ENCODE measurements at regions not wholly inside any gene's neighbourhood (a gene's known extent, or its start where the extent isn't known, plus 50 kb on each side); places are given as distances from the start of the nearest gene placed in this dataset.

- TF ChIP-seq ZNF274 (IDR thresholded peaks at IDR 0.05; ENCODE audit: low read depth, low read length), result no peak
- TF ChIP-seq YY1 (IDR thresholded peaks at IDR 0.05; ENCODE audit: insufficient read depth, insufficient read length), result no peak
- TF ChIP-seq SUZ12 (IDR thresholded peaks at IDR 0.05; ENCODE audit: extremely low read depth, insufficient read depth, insufficient read length), result no peak
- Histone ChIP-seq H3K4me3 (ENCODE audit: insufficient read length, low read depth) (no peak overlapping the region), H3K9ac (ENCODE audit: insufficient read length, low read depth) (no peak overlapping the region), H3K4me1 (ENCODE audit: insufficient read depth, insufficient read length) (no peaks in the 10 kb centered on the region), H3K9me3 (ENCODE audit: insufficient read depth, low read length) (peaks cover 14% of the 10 kb centered on the region; the same call in 1 of the 2 replicates), H3K36me3 (ENCODE audit: insufficient read depth, insufficient read length, low read length) (no peaks in the 10 kb centered on the region), H3K27me3 (ENCODE audit: insufficient read depth, insufficient read length) (no peaks in the 10 kb centered on the region)
- no peak for DNase-seq (ENCODE audit: low read depth, low spot score)
These were observed 564.2 kb upstream of the PITX2 start for GRCh38 chr4:111187108-111187507.

- TF ChIP-seq SUZ12 (IDR thresholded peaks at IDR 0.05; ENCODE audit: extremely low read depth, insufficient read depth, insufficient read length) (no peak), ZNF274 (IDR thresholded peaks at IDR 0.05; ENCODE audit: low read depth, low read length) (no peak), YY1 (IDR thresholded peaks at IDR 0.05; ENCODE audit: insufficient read depth, insufficient read length) (no peak)
- H3K36me3 ChIP-seq (ENCODE audit: insufficient read depth, insufficient read length, low read length), result no peaks in the 10 kb centered on the region
These were observed 575.6 kb upstream of the PITX2 start for GRCh38 chr4:111198446-111198845.

DNA sequence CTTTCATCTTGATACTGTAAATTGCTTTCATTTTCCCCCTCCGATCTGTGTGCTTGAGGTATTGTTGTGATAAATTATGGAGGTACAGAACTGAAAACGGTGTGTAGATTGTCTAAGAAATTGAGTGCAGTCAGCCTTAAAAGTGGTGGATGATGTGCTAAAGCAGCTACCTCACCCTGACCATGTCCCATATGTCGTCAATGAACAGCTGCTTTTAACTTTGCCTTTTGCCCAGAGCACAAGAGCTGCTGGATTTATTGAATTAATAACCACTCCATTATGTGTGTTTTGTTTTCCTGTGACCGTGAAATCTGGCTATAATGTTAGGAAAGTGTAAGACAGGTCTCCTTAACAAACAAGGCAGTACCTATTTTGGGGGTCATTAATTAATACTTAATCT is 581.9 kb upstream of the PITX2 start:
- no peaks in the 10 kb centered on the region for H3K9me3 ChIP-seq (ENCODE audit: insufficient read depth, low read length)
- H3K27me3 ChIP-seq (ENCODE audit: insufficient read depth, insufficient read length), result no peaks in the 10 kb centered on the region

More at GRCh38 chr4:111198446-111198845, 575.6 kb upstream of the PITX2 start:
- Histone ChIP-seq H3K27me3 (ENCODE audit: insufficient read depth, insufficient read length) (no peaks in the 10 kb centered on the region), H3K4me3 (ENCODE audit: insufficient read length, low read depth) (no peak overlapping the region), H3K4me1 (ENCODE audit: insufficient read depth, insufficient read length) (no peaks in the 10 kb centered on the region), H3K9me3 (ENCODE audit: insufficient read depth, low read length) (no peaks in the 10 kb centered on the region), H3K9ac (ENCODE audit: insufficient read length, low read depth) (no peak overlapping the region)
- no peak for DNase-seq (ENCODE audit: low read depth, low spot score)

DNA sequence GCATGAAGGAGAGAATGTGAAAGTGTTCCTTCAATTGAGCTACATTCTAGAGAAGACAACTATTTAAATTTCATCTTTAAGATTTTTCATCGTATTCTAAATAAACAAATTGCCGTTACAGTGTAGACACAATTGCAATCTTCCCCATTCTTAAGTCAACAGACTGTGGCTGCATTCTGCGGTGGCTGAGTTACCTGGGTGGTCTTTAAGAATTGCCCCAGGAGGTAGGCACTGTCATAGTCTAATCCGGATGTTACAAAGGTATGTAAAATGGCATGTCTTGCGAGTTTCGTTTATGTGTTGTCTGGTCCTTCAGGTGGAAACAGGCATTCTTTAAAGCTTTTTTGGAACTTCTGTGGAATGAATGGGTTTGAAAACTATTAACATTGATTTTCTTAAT is 586.1 kb upstream of the PITX2 start:
- Histone ChIP-seq H3K9ac (ENCODE audit: insufficient read length, low read depth) (no peak overlapping the region), H3K9me3 (ENCODE audit: insufficient read depth, low read length) (no peaks in the 10 kb centered on the region), H3K4me3 (ENCODE audit: insufficient read length, low read depth) (no peak overlapping the region), H3K4me1 (ENCODE audit: insufficient read depth, insufficient read length) (no peaks in the 10 kb centered on the region), H3K36me3 (ENCODE audit: insufficient read depth, insufficient read length, low read length) (no peaks in the 10 kb centered on the region), H3K27me3 (ENCODE audit: insufficient read depth, insufficient read length) (no peaks in the 10 kb centered on the region)
- peak; percentile 2 for DNase-seq (ENCODE audit: low read depth, low spot score)
- TF ChIP-seq SUZ12 (IDR thresholded peaks at IDR 0.05; ENCODE audit: extremely low read depth, insufficient read depth, insufficient read length), result no peak
- no peak for TF ChIP-seq YY1 (IDR thresholded peaks at IDR 0.05; ENCODE audit: insufficient read depth, insufficient read length)
- TF ChIP-seq ZNF274 (IDR thresholded peaks at IDR 0.05; ENCODE audit: low read depth, low read length), result no peak

More for the DNA sequence above, 581.9 kb upstream of the PITX2 start:
- Histone ChIP-seq H3K36me3 (ENCODE audit: insufficient read depth, insufficient read length, low read length) (no peaks in the 10 kb centered on the region), H3K4me3 (ENCODE audit: insufficient read length, low read depth) (no peak overlapping the region), H3K9ac (ENCODE audit: insufficient read length, low read depth) (no peak overlapping the region), H3K4me1 (ENCODE audit: insufficient read depth, insufficient read length) (no peaks in the 10 kb centered on the region)
- TF ChIP-seq ZNF274 (IDR thresholded peaks at IDR 0.05; ENCODE audit: low read depth, low read length), result no peak
- no peak for TF ChIP-seq YY1 (IDR thresholded peaks at IDR 0.05; ENCODE audit: insufficient read depth, insufficient read length)
- no peak for TF ChIP-seq SUZ12 (IDR thresholded peaks at IDR 0.05; ENCODE audit: extremely low read depth, insufficient read depth, insufficient read length)
- DNase-seq (ENCODE audit: low read depth, low spot score), result no peak

DNA sequence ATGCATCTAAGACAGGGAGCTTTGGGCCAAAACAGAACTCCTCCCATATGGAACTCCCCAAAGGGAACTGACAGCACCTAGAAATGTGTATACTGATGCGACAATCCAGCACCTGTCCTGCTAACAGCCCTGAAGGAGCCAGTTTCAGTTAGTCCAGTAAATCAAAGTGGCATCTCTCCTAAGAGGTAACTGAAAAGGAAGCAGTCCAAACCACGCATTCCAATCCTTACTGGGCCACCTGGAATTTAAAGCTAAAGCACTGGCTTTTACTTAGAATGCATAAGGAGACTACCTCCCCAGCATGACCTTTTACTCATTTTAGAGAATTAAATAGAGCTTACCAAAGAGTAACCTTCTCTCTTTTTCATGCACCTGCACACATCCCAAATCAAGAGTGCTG is 586.8 kb upstream of the PITX2 start:
- Histone ChIP-seq H3K36me3 (ENCODE audit: insufficient read depth, insufficient read length, low read length) (no peaks in the 10 kb centered on the region), H3K4me1 (ENCODE audit: insufficient read depth, insufficient read length) (no peaks in the 10 kb centered on the region), H3K9ac (ENCODE audit: insufficient read length, low read depth) (no peak overlapping the region), H3K4me3 (ENCODE audit: insufficient read length, low read depth) (no peak overlapping the region), H3K27me3 (ENCODE audit: insufficient read depth, insufficient read length) (no peaks in the 10 kb centered on the region), H3K9me3 (ENCODE audit: insufficient read depth, low read length) (no peaks in the 10 kb centered on the region)
- TF ChIP-seq ZNF274 (IDR thresholded peaks at IDR 0.05; ENCODE audit: low read depth, low read length) (no peak), YY1 (IDR thresholded peaks at IDR 0.05; ENCODE audit: insufficient read depth, insufficient read length) (no peak), SUZ12 (IDR thresholded peaks at IDR 0.05; ENCODE audit: extremely low read depth, insufficient read depth, insufficient read length) (no peak)
- peak; percentile 11 for DNase-seq (ENCODE audit: low read depth, low spot score)

DNA sequence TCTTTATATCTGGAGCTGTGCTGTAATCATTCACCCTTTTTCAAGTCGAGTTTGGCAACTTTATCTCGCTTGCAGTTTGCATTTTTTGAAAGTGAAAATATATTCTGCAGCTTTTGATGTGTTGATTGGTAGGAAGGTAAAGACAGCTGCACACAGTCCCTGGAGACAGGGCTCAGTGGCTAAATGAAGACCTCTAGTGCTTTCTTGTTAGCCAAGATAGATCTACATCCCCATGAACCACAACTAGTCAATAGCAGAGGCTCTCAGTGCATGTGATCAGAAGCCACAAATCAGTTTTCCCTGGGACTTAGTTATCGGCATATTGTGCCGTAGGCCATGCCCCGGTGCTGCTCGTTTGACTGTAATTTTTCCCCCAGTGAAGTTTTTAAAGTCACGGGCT is 587.7 kb upstream of the PITX2 start:
- Histone ChIP-seq H3K4me3 (ENCODE audit: insufficient read length, low read depth) (no peak overlapping the region), H3K9me3 (ENCODE audit: insufficient read depth, low read length) (no peaks in the 10 kb centered on the region), H3K4me1 (ENCODE audit: insufficient read depth, insufficient read length) (no peaks in the 10 kb centered on the region), H3K9ac (ENCODE audit: insufficient read length, low read depth) (no peak overlapping the region), H3K27me3 (ENCODE audit: insufficient read depth, insufficient read length) (no peaks in the 10 kb centered on the region), H3K36me3 (ENCODE audit: insufficient read depth, insufficient read length, low read length) (no peaks in the 10 kb centered on the region)
- TF ChIP-seq ZNF274 (IDR thresholded peaks at IDR 0.05; ENCODE audit: low read depth, low read length) (no peak), SUZ12 (IDR thresholded peaks at IDR 0.05; ENCODE audit: extremely low read depth, insufficient read depth, insufficient read length) (no peak), YY1 (IDR thresholded peaks at IDR 0.05; ENCODE audit: insufficient read depth, insufficient read length) (no peak)
- DNase-seq (ENCODE audit: low read depth, low spot score), result no peak

DNA sequence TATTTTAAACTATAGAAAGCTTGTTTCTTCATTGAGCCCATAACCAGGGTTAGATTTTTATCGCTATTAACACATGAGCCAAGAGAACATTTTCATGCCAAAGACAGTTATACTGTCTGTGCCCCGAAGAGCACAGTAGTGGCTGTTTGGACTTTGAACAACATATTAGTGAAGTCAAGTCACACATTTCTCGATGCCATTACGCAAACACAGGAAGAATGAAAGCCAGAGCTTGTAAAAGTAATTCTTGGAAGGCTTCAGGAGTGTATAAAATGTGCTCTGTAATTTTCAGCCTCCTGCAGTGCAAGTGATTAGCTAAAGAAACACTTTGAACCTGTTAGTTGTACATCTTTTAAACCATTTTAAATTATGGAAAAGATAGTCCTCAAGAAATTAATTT is 590.7 kb upstream of the PITX2 start:
- Histone ChIP-seq H3K4me3 (ENCODE audit: insufficient read length, low read depth) (no peak overlapping the region), H3K27me3 (ENCODE audit: insufficient read depth, insufficient read length) (no peaks in the 10 kb centered on the region), H3K9ac (ENCODE audit: insufficient read length, low read depth) (no peak overlapping the region), H3K4me1 (ENCODE audit: insufficient read depth, insufficient read length) (no peaks in the 10 kb centered on the region), H3K36me3 (ENCODE audit: insufficient read depth, insufficient read length, low read length) (no peaks in the 10 kb centered on the region), H3K9me3 (ENCODE audit: insufficient read depth, low read length) (no peaks in the 10 kb centered on the region)
- TF ChIP-seq SUZ12 (IDR thresholded peaks at IDR 0.05; ENCODE audit: extremely low read depth, insufficient read depth, insufficient read length) (no peak), YY1 (IDR thresholded peaks at IDR 0.05; ENCODE audit: insufficient read depth, insufficient read length) (no peak), ZNF274 (IDR thresholded peaks at IDR 0.05; ENCODE audit: low read depth, low read length) (no peak)
- DNase-seq (ENCODE audit: low read depth, low spot score), result no peak

Data from NT2/D1 (cell line).